H9 (cell line): ENCODE measurements at regions not wholly inside any gene's neighbourhood (a gene's known extent, or its start where the extent isn't known, plus 50 kb on each side); places are given as distances from the start of the nearest gene placed in this dataset.
A peak's percentile ranks its signal among the peaks of the same experiment; 100 is the strongest.

Experiments
- DNase-seq: peaks from one replicate; pipeline ENCODE4 v3.0.0-alpha.2; 2017
- H2AFZ ChIP-seq: one replicate; pipeline ENCODE4 v1.6.1; 2013; ENCODE audit warnings: mild to moderate bottlenecking, low read length, control low read depth, moderate library complexity
- H2AK5ac ChIP-seq: 2 replicates; pipeline ENCODE4 v1.6.1; 2013; ENCODE audit warnings: low read length, control low read depth, mixed read lengths; ENCODE audit not compliant: insufficient read length
- H2BK120ac ChIP-seq: one replicate; pipeline ENCODE4 v1.6.1; 2013; ENCODE audit warnings: low read depth, mild to moderate bottlenecking, low read length, control low read depth, inconsistent platforms; ENCODE audit not compliant: poor library complexity, severe bottlenecking
- H2BK12ac ChIP-seq: 2 replicates; pipeline ENCODE4 v1.6.1; 2013; ENCODE audit warnings: low read length, control low read depth, mixed read lengths, low read depth; ENCODE audit not compliant: insufficient read length
- H2BK15ac ChIP-seq: 2 replicates; pipeline ENCODE4 v1.6.1; 2013; ENCODE audit warnings: low read depth, low read length, control low read depth
- H2BK20ac ChIP-seq: one replicate; pipeline ENCODE4 v1.6.1; 2013; ENCODE audit warnings: low read depth, mild to moderate bottlenecking, low read length, control low read depth, inconsistent platforms; ENCODE audit not compliant: poor library complexity, severe bottlenecking
- H2BK5ac ChIP-seq: 2 replicates; pipeline ENCODE4 v1.6.1; 2013; ENCODE audit warnings: low read length, control low read depth, mixed read lengths; ENCODE audit not compliant: insufficient read length
- H3K14ac ChIP-seq: 2 replicates; pipeline ENCODE4 v1.6.1; 2013; ENCODE audit warnings: low read length, control low read depth; ENCODE audit not compliant: insufficient read depth
- H3K18ac ChIP-seq: 2 replicates; pipeline ENCODE4 v1.6.1; 2013; ENCODE audit warnings: low read depth, mild to moderate bottlenecking, mixed read lengths, low read length, control low read depth; ENCODE audit not compliant: insufficient read length
- H3K23ac ChIP-seq: 2 replicates; pipeline ENCODE4 v1.6.1; 2013; ENCODE audit warnings: low read length, control low read depth, mixed read lengths, low read depth; ENCODE audit not compliant: insufficient read length
- H3K23me2 ChIP-seq: 2 replicates; pipeline ENCODE4 v1.6.1; 2013; ENCODE audit warnings: low read depth, mild to moderate bottlenecking, mixed read lengths, low read length, control low read depth; ENCODE audit not compliant: insufficient read length, poor library complexity, severe bottlenecking
- H3K27ac ChIP-seq: 2 replicates; pipeline ENCODE4 v1.5.1; 2013; ENCODE audit warnings: low read length, control low read depth, mixed read lengths, low read depth; ENCODE audit not compliant: insufficient read length
- H3K27me3 ChIP-seq: 2 replicates; pipeline ENCODE4 v1.6.1; 2013; ENCODE audit warnings: low read length, control low read depth, inconsistent platforms; ENCODE audit not compliant: insufficient read depth
- H3K4ac ChIP-seq: 2 replicates; pipeline ENCODE4 v1.6.1; 2013; ENCODE audit warnings: low read depth, mild to moderate bottlenecking, control low read depth, inconsistent platforms, low read length, moderate library complexity
- H3K4me1 ChIP-seq: 2 replicates; pipeline ENCODE4 v1.6.1; 2013; ENCODE audit warnings: low read length, control low read depth, inconsistent platforms; ENCODE audit not compliant: insufficient read depth
- H3K4me2 ChIP-seq: 2 replicates; pipeline ENCODE4 v1.6.1; 2013; ENCODE audit warnings: low read length, control low read depth, mixed read lengths; ENCODE audit not compliant: insufficient read length, insufficient read depth
- H3K56ac ChIP-seq: 2 replicates; pipeline ENCODE4 v1.6.1; 2013; ENCODE audit warnings: low read depth, mild to moderate bottlenecking, mixed read lengths, low read length, control low read depth; ENCODE audit not compliant: insufficient read length
- H3K79me1 ChIP-seq: 2 replicates; pipeline ENCODE4 v1.6.1; 2013; ENCODE audit warnings: low read depth, mild to moderate bottlenecking, moderate library complexity, low read length, control low read depth, inconsistent platforms; ENCODE audit not compliant: insufficient read depth, poor library complexity, severe bottlenecking
- H3K79me2 ChIP-seq: 2 replicates; pipeline ENCODE4 v1.6.1; 2013; ENCODE audit warnings: low read length, control low read depth, inconsistent platforms; ENCODE audit not compliant: insufficient read depth
- H3K9ac ChIP-seq: 2 replicates; pipeline ENCODE4 v1.6.1; 2013; ENCODE audit warnings: low read length, control low read depth, mixed read lengths; ENCODE audit not compliant: insufficient read length; ENCODE audit errors: extremely low read depth
- H3K9me3 ChIP-seq: one replicate; pipeline ENCODE4 v1.6.1; 2013; ENCODE audit warnings: low read depth, low read length, inconsistent platforms; ENCODE audit not compliant: control insufficient read depth
- H3T11ph ChIP-seq: one replicate; pipeline ENCODE4 v1.6.1; 2013; ENCODE audit warnings: mild to moderate bottlenecking, low read length, control low read depth, inconsistent platforms
- H4K20me1 ChIP-seq: one replicate; pipeline ENCODE4 v1.6.1; 2013; ENCODE audit not compliant: control insufficient read depth, insufficient read length, insufficient read depth
- H4K5ac ChIP-seq: 2 replicates; pipeline ENCODE4 v1.6.1; 2013; ENCODE audit warnings: low read depth, mild to moderate bottlenecking, mixed read lengths, low read length, control low read depth; ENCODE audit not compliant: insufficient read length
- H4K8ac ChIP-seq: replicated peaks from 2 replicates; pipeline ENCODE4 v1.6.1; 2013; ENCODE audit warnings: low read length, control low read depth, mixed read lengths, low read depth; ENCODE audit not compliant: insufficient read length
- H4K91ac ChIP-seq: 2 replicates; pipeline ENCODE4 v1.6.1; 2013; ENCODE audit warnings: low read depth, mild to moderate bottlenecking, moderate library complexity, mixed read lengths, low read length, control low read depth; ENCODE audit not compliant: insufficient read length
- H3K27ac Mint-ChIP-seq, 3 experiments: 2 replicates in 2 of 3; 3 replicates in 1 of 3; pipeline ENCODE4 v1.8.0; 2020 to 2021; ENCODE audit warnings: mixed read lengths in 3 of 3, mild to moderate bottlenecking in 1 of 3, moderate library complexity in 1 of 3
- H3K27me3 Mint-ChIP-seq: 2 replicates; pipeline ENCODE4 v1.8.0; 2021; ENCODE audit warnings: low read depth, mild to moderate bottlenecking, moderate library complexity, mixed read lengths
- H3K36me3 Mint-ChIP-seq, 3 experiments: 2 replicates in 2 of 3; 3 replicates in 1 of 3; pipeline ENCODE4 v1.8.0; 2020 to 2021; ENCODE audit warnings: low read depth in 3 of 3, mixed read lengths in 3 of 3; ENCODE audit not compliant: insufficient read depth in 1 of 3
- H3K4me1 Mint-ChIP-seq, 2 experiments: 2 replicates each; pipeline ENCODE4 v1.8.0; 2020; ENCODE audit warnings: mixed read lengths in 2 of 2
- H3K4me3 Mint-ChIP-seq, 2 experiments: 2 replicates in 1 of 2; 3 replicates in 1 of 2; pipeline ENCODE4 v1.8.0; 2020 to 2021; ENCODE audit warnings: mild to moderate bottlenecking in 2 of 2, mixed read lengths in 2 of 2, moderate library complexity in 1 of 2
- H3K9me3 Mint-ChIP-seq, 2 experiments: 2 replicates in 1 of 2; 3 replicates in 1 of 2; pipeline ENCODE4 v1.8.0; 2020; ENCODE audit warnings: mild to moderate bottlenecking in 2 of 2, mixed read lengths in 2 of 2, moderate library complexity in 1 of 2
- WGBS: extraction: QIAGEN DNeasy Blood & Tissue Kit; methylation state at CpG from one replicate; pipeline ENCODE4 v1.1.7; 2013; ENCODE audit warnings: missing lambda C conversion rate, low lambda C conversion rate, mixed read lengths; ENCODE audit not compliant: insufficient read length; ENCODE audit errors: extremely low coverage; 5-methylcytosine and 5-hydroxymethylcytosine counted together
- TF ChIP-seq, protein P1 (sequence below): fragments of 200-600 bp; sonication (generic); conservative IDR thresholded peaks from 3 replicates; pipeline ENCODE4 v1.8.0; 2021; ENCODE audit warnings: antibody characterized with exemption, mild to moderate bottlenecking

GRCh38 chr17:77445760-77446532 is 305.2 kb downstream of the SEC14L1 start:
- Histone ChIP-seq H3K18ac (no peak overlapping the region), H3K4me2 (no peak overlapping the region), H4K8ac (no peak overlapping the region), H3K14ac (no peak overlapping the region), H3K4ac (no peak overlapping the region), H2BK120ac (no peak overlapping the region), H3K56ac (no peak overlapping the region), H3K27ac (no peak overlapping the region), H3K27me3 (no peaks in the 10 kb centered on the region), H3K9ac (no peak overlapping the region), H3K79me1 (no peaks in the 10 kb centered on the region), H2BK5ac (no peak overlapping the region), H4K20me1 (peaks cover 3% of the 10 kb centered on the region), H2AK5ac (no peak overlapping the region), H3K23me2 (peaks cover 5% of the 10 kb centered on the region), H3K23ac (no peak overlapping the region), H4K91ac (no peak overlapping the region), H2BK20ac (no peak overlapping the region), H2BK12ac (no peak overlapping the region), H4K5ac (no peak overlapping the region), H3K4me1 (0 out of 2 replicates have a peak, but pooled peaks cover 2% of the 10 kb centered on the region), H2AFZ (no peak overlapping the region), H3K79me2 (no peaks in the 10 kb centered on the region; the same call in 1 of the 2 replicates), H3T11ph (no peak overlapping the region), H3K9me3 (no peaks in the 10 kb centered on the region), H2BK15ac (no peak overlapping the region)
- no peaks in the 10 kb centered on the region; the same call in 1 of the 2 replicates for H3K27me3 Mint-ChIP-seq
- no peak overlapping the region for H3K4me3 Mint-ChIP-seq
- H3K4me1 Mint-ChIP-seq = peaks cover 26 to 35% of the 10 kb centered on the region in 2 experiments
- WGBS = no CpG with 5 or more reads among the region's 16 CpGs
- no peaks in the 10 kb centered on the region; a peak in 1 of 5 replicates for H3K9me3 Mint-ChIP-seq
- H3K27ac Mint-ChIP-seq = peak overlapping the region in 2 of 3 experiments; percentile 44 to 48; a peak in 1 of 7 replicates
- H3K36me3 Mint-ChIP-seq = peaks cover 0 to 2% (median 0%) of the 10 kb centered on the region in 3 experiments; a peak in 3 of 7 replicates
- DNase-seq = no peak
- TF ChIP-seq, protein P1, sequence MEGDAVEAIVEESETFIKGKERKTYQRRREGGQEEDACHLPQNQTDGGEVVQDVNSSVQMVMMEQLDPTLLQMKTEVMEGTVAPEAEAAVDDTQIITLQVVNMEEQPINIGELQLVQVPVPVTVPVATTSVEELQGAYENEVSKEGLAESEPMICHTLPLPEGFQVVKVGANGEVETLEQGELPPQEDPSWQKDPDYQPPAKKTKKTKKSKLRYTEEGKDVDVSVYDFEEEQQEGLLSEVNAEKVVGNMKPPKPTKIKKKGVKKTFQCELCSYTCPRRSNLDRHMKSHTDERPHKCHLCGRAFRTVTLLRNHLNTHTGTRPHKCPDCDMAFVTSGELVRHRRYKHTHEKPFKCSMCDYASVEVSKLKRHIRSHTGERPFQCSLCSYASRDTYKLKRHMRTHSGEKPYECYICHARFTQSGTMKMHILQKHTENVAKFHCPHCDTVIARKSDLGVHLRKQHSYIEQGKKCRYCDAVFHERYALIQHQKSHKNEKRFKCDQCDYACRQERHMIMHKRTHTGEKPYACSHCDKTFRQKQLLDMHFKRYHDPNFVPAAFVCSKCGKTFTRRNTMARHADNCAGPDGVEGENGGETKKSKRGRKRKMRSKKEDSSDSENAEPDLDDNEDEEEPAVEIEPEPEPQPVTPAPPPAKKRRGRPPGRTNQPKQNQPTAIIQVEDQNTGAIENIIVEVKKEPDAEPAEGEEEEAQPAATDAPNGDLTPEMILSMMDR = no peak
